Epithelial cell of prostate (primary cell): ENCODE measurements at regions not wholly inside any gene's neighbourhood (a gene's known extent, or its start where the extent isn't known, plus 50 kb on each side); places are given as distances from the start of the nearest gene placed in this dataset.
A peak's percentile ranks its signal among the peaks of the same experiment; 100 is the strongest.
"Not testable (repeated sequence)": the region's sequence is repeated elsewhere in the genome, so short reads cannot be mapped to it uniquely, and the experiment has no call there.

Experiments
- DNase-seq: peaks from one replicate; pipeline ENCODE4 v3.0.0-alpha.2; 2011; ENCODE audit warnings: low read depth, low spot score
- H3K27ac ChIP-seq: fragments of 450-650 bp; 2 replicates; pipeline ENCODE4 v1.5.1; 2017; ENCODE audit warnings: mild to moderate bottlenecking

DNA sequence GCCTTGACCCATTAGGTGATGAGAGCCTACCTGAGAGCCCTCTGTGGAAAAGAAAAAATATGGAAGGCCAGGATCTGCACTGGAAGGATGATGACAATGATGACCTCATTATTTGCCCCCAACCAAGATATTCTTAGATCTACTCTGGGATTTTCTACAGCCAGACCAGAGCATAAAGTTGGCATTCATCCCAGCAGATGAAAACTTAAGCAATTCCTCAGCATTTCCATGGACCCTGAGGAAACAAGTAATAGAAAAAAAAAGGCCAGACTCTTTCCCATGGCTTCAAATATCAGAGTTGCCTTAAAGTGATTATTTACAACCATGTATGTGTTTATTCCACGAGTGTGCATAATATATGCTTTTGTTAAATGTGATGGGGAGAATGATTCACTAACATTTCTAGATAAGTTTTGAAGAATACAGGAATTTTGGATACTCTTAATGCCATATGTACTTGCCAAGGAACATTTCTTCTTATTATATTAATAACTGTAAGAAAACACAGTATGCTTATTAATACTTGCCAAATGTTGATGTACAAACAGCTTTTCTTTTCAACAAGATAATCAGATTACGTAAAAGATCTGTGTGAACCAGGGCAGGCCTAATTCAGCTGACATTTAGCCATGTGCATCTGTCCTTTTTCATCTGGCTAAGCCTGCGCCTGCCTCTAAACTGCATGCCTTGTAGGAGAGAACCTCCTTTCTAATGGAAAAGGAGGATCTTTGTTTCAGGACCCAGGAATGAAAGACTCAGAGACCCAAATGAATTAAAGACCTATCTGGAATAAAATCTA lies 94.8 kb downstream of the ARRDC3 start:
- DNase-seq = no peak
- no peak overlapping the region for H3K27ac ChIP-seq

DNA sequence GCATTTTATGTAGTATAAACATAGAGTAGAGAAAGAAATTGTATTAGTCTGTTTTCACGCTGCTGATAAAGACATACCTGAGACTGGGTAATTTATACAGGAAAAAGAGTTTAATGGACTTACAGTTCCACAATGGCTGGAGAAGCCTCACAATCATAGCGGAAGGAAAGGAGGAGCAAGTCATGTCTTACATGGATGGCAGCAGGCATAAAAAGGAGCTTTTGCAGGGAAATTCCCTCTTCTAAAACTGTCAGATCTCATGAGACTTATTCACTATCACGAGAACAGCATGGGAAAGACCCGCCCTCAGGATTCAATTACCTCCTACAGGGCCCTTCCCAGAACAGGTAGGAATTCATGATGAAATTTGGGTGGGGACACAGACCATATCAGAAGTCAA lies 98.1 kb downstream of the ARRDC3 start:
- not testable (repeated sequence) for DNase-seq, H3K27ac ChIP-seq

DNA sequence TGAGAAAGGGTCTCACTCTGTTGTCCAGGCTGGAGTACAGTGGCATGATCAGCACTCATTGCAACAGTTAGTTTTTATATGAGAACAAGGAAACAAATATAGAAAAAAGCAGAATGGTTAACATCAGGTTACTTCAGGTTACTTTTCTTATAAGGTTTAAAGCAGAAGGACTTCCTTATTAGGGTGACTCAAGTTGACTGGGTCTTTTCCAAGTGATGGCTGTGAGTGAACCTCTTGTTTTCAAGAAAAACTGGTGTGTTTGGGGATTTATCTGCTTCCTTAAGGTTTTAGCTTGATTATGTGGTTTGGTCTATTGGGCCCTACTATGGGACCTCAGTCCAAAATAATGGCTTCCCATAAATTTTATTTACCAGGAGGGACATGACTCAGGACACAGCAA lies 99.2 kb downstream of the ARRDC3 start:
- peak; percentile 62 for DNase-seq
- peak overlapping the region; percentile 73 for H3K27ac ChIP-seq

DNA sequence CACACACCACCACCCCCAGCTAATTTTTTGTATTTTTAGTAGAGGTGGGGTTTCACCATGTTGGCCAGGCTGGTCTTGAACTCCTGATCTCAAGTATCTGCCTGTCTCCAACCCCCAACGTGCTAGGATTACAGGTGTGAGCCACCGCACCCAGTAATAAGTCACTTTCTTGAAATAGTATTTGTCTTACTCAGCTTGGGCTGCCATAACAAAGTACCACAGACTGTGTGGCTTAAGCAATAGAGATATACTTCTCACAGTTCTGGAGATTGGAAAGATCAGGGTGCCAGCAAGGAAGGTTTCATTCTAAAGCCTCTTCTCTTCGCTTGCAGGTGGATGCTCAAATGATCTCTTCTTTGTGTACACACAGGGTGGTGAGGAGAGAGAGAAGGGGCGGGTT lies 99.8 kb downstream of the ARRDC3 start:
- H3K27ac ChIP-seq = peak overlapping the region; percentile 73
- DNase-seq = no peak

DNA sequence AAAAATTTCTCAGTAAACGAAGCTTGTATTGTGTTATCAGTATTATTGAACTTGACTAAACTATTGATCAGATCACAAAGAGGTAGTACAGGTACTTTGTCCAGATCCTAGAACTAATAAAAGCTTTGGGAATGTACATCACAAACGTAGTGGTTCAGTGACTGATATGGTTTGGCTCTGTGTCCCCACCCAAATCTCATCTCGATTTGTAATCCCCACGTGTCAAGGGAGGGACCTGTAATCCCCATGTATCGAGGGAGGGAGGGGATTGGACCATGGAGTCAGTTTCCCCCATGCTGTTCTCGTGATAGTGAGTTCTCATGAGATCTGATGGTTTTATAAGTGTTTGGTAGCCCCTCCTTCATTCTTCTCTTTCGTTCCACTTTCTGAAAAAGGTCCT lies 100.9 kb downstream of the ARRDC3 start:
- no peak for DNase-seq
- H3K27ac ChIP-seq = peak overlapping the region; percentile 97

DNA sequence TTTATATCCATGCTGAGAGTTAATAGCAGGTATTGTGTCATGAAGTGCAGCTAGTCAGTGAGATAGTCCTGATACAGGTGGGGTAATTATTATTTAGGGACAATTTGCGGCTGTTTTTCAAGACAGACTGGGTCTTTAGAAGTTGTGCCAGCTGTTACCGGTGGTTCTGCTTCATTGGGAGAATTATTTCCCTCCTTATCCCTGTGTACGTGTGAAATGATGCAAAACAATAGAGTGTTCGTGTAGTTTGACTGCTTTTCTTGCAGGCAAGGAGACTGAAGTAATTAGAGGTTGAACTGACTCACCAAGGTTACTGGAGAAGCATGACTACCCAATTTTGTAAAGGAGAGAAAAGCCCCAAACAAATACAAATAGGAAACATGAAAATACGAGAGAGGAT lies 101.7 kb downstream of the ARRDC3 start:
- H3K27ac ChIP-seq = peak overlapping the region; percentile 97
- DNase-seq = no peak

DNA sequence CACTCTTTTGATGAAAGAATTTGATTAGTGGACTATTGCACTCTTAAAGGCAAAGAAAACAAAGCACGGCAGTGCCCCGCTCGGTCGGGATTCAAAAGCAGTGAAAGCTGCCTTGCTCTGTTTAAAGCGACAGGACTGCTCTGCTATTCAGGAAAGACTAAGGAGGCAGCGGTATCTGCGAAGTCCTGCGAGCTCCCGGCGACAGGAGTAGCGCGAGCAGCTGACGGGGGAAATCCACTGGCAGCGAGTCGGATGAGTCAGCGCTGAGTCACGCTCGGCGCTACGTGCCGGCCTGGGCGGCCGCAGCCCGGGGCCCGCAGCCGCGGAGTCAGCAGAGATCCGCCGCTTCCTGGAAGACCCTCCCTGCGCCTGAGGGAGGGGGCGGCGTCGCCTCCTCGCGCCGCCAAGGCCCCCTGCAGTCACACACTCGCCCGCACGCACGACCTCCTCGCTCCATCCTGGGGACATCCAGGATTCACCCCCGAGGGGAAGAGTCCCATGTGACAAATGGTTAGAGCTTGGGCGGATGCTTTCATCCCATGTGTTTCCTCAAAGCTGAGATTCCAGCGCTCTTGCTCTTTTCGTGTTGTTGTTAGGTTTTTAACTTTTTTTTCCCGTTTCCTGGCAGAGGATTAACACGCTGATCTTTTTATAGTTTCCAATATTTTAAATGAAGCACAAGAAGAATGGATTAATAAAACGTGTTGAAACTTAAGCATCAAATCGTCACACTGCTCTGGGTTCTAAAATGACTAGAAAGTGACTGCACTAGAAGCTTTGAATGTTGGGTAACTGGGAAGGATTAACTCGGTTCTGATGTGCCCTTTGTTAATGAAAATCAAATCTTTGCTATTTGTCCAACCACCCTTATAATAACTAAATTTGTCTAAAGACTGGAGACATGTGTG lies 102.5 kb downstream of the ARRDC3 start:
- DNase-seq = peak; percentile 83
- peak overlapping the region; percentile 97 for H3K27ac ChIP-seq

DNA sequence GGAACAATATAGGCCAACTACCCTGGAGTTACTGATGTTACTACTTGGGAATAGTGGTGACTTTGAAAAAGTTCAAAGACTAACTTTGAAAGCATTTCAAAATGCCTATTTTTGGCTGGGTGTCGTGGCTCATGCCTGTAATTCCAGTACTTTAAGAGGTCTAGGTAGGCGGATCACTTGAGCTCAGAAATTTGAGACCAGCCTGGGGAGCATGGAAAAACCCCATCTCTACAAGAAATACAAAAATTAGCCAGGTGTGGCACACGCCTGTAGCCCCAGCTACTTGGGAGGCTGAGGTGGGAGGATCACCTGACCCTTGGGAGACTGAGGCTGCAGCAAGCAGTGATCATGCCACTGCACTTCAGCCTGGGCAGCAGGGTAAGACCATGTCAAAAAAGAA lies 105.3 kb downstream of the ARRDC3 start:
- DNase-seq = no peak
- no peak overlapping the region for H3K27ac ChIP-seq

DNA sequence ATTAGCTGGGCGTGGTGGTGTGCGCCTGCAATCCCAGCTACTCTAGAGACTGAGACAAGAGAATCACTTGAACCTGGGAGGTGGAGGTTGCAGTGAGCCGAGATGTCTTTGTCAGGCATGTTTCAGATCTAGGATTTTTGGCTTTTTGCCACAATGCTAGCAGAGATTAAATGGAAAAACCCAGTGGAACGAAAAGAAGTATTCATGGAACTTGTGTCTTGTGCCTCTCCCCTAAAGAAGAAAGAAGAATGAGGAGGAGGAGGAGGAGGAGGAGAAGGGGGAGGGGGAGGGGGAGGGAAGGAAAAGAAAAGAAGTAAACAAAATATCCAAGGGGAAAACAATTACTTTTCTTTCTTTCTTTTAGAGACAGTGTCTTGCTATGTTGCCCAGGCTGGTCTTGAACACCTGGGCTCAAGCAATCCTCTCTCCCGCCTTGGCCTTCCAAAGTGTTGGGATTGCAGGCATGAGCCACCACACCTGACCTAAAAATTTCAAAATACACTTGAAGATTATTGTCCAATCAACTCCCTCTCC lies 106.0 kb downstream of the ARRDC3 start:
- no peak for DNase-seq
- H3K27ac ChIP-seq = no peak overlapping the region

DNA sequence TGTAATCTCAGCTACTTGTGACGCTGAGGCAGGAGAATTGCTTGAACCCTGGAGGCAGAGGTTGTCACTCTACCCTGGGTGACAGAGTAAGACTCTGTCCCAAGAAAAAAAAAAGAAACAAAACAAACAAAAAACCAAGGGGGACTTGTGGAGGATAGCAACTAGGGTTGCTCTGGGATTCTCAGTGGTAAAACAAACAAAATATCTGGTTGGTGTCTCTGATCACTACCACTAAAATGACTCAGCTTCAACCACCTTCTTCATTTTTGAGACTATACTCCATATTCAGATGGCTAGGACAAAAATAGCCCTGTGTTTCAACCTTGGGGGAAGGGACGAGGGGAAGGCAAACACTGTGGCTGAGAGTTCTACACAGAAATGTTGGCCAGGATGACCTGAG lies 110.3 kb downstream of the ARRDC3 start:
- no peak for DNase-seq
- H3K27ac ChIP-seq = no peak overlapping the region

DNA sequence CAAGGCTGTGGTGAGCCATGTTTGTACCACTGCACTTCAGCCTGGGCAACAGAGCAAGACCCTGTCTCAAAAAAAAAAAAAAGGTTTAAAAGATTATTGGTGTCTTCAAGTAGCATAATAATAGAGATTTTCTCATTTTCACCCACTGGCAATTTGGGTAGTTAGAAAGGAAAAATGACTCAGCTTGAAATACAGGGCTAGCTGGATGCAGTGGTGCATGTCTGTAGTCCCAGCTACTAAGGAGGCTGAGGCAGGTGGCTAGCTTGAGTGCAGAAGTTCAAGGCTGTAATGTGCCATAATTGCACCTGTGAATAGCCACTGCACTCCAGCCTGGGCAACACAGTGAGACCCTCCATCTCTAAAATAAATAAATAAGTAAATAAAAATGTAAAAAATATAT lies 111.1 kb downstream of the ARRDC3 start:
- H3K27ac ChIP-seq = no peak overlapping the region
- no peak for DNase-seq

DNA sequence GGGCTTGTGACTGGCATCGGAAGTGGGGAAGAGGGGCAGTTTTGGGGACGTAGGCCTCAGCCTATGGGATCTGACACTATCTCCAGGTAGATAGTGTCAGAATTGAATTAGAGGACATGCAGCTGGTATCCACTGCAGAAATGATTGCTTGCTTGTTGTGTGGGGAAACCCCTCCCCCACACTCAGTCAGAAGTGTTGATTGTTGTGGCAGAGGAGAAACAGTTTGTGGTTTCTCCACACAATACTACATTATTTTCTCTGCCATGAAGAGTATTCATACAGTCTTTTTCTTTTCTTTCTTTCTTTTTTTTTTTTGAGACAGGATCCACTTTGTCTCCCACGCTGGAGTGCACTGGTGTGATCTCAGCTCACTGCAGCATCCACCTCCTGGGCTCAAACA lies 113.9 kb downstream of the ARRDC3 start:
- no peak overlapping the region for H3K27ac ChIP-seq
- no peak for DNase-seq

DNA sequence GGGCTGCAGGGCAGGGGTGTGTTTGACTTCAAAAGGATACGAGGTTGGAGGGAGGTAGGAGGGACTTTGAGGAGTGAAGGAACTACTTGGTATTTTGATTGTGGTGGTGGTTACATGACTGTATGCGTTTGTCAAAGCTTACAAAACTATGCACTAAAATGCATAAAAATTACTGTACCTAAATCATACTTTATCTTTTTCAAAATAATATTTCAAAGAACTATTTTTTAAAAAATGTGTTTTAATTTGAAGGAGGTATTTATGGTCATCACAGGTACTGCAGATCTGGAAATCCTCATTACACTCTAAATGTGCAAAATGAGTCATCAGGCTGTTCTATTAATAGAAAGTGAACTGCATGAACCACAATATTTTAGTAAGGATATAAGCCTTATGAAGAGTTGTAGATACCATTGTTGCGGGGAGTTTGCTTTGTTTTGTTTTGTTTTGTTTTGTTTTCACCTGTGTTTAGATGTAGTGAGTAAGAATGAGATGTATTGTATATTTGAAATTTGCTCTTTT lies 116.9 kb downstream of the ARRDC3 start:
- peak; percentile 8 for DNase-seq
- H3K27ac ChIP-seq = no peak overlapping the region

DNA sequence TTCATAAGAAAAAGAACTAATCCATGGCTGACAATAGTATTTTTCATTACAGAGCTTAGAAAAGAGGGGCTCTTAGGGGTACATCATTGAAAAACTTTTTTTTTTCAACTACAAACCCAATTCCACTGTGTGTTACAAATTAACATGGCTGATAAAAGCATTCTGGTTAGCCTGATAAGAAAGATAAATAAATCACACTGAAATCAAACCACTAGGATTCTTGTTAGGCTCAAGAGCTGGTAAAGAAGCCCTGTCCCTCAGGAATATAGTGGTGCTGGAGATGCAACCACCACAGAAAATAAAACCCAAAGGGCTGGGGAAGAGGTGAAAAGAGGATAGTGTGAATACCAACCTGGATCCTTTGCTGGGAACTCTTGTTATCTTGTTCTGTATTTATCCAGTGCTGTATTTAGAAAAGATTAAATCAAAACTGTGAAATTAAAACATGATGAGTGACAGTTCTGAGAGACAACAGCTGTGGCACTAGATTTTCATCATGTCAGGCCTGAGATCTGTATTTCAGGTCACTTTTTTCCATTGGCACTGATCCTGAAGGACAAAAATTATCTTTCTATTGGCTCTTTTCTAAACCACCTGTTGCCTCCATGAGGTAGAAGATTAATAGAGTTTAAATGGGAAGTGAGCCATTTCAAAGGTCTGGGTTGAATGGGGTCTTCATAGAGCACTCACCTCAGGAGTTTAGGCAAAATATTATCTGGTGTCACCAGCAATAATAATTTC lies 118.6 kb downstream of the ARRDC3 start:
- no peak overlapping the region for H3K27ac ChIP-seq
- no peak for DNase-seq

DNA sequence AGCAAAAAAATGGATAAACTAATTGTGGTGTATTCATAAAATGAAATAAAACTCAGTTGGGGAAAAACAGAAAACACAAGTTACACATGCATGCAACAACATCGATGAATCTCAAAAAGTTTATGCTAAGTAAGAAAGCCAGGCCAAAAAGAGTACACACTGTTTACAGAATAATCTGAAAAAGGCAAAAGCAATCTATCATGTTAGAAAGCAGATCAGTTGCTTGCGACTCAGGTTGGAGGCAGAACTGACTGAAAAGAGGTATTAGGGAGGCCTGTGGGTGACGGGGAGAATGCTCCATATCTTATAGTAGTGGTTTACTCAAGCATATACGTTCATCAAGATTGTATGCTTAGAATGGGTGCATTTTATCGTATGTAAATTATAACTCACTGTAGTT lies 119.2 kb downstream of the ARRDC3 start:
- DNase-seq = no peak
- no peak overlapping the region for H3K27ac ChIP-seq

DNA sequence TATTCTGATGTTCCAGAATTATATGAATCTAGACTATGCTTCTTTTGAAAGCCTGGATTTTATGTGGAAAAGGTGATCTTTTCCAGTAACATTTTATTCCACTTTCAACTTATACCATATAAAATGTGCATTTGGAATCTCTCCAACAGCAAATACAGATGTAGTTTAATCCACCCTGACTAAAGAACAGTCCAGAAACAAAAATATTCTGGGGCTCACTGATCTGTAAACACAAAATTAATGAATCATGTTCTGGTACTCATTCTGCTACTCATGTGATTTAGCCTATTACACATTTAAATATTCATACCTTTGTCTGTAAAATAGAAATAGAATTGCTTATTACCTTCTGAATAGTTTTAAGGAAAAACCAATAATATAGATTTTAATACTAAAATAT lies 125.8 kb downstream of the ARRDC3 start:
- DNase-seq = no peak
- no peak overlapping the region for H3K27ac ChIP-seq

DNA sequence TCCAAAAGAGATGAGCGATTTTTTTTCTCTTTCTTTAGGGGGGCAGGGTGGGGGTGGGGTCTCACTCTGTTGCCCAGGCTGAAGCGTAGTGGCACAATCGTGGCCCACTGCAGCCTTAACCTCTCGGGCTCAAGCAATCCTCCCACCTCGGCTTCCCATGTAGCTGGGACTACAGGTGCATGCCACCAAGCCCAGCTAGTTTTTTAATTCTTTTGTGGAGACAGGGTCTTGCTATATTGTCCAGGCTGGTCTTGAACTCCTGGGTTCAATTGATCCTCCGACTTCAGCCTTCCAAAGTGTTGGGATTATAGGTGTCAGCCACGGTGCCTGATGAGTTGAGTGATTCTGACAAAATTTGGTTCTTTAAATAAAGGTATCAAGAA lies 127.0 kb downstream of the ARRDC3 start:
- no peak overlapping the region for H3K27ac ChIP-seq
- DNase-seq = no peak

DNA sequence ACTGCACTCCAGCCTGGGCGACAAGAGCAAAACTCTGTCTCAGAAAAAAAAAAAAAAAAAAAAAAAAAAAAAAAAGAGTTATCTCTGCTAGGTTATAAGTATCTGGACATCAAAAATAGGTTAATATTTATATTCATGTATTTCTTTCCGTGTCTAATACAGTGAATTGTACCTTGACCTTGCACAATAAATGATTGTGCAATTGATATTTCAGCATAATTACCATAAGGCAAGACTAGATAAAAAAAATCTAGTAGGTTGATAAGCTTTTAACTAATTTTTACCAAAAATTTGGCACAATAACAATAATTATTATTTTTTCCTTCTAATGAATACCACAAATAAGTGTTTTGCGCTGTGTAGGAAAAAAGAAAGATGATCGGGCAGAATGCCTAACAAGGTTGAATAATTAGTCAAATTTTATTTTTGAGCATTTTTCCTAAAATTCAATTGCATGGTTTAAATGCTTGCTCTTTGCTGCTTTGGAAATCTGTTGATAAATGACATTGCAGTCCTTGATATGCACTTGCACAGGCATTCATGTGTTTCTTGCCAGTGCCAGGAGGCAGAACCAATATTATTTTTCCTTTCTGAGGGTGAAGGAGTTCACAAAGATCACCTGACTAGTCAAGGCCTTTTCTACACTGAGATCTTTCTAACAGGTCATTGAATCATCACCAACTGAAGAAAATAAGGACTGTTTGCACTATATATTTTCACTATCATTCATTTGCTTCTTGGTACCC lies 127.5 kb downstream of the ARRDC3 start:
- no peak overlapping the region for H3K27ac ChIP-seq
- DNase-seq = no peak

DNA sequence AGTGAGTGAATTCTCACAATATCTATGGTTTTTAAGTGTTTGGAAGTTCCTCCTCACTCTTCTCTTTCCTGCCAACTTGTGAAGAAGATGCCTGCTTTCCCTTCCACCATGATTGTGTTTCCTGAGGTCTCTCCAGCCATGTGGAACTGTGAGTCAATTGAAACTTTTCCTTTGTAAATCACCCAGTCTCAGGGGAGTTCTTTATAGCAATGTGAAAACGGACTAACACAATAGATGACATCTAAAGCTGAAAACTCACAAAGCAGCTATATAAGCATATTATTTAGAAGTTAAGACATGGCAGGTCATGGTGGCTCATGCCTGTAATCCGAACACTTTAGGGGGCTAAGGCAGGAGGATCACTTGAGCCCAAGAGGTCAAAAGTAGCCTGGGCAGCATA lies 130.2 kb downstream of the ARRDC3 start:
- DNase-seq = no peak
- H3K27ac ChIP-seq = no peak overlapping the region

DNA sequence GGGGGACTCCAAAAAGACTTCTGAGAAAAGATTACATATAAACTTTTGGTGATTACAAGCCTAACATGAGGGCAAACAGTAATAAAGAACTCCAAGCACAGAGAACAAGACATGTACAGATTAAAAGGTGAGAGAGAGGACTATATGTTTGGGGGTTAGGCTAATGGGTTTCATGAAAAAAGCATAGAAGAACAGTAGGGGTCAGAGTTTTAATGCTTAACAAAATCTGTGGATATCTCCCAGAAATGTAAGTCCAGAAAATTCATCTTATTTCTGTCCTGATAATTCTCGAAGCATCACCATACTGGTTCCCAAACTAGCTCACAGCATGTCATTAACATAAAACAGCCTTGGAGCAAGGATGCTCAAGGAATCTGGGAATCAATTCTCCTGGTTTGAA lies 137.2 kb downstream of the ARRDC3 start:
- DNase-seq = no peak
- no peak overlapping the region for H3K27ac ChIP-seq
